ENCODE measurements at regions not wholly inside any gene's neighbourhood (a gene's known extent, or its start where the extent isn't known, plus 50 kb on each side); places are given as distances from the start of the nearest gene placed in this dataset.

DNA sequence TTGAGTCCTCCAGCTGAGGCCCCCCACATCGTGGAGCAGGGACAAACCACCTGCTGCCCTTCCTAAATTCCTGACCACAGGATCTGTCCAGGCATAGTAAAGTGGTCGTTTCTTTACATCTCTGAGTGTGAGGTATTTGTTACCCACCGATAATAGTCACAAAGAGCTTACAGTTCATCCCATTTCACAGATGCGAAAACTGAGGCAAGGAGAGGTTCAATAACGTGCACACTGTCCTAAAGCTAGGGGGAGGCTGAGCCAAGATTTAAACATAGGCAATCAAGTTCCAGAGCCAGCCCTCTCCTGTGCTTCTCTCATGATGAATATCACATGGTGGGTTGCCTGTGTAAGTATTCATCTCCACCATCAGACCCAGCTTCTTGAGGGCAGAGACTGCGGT, 135.4 kb downstream of the CCT6B start:
- H3K4me1 Mint-ChIP-seq, result peaks cover 6% of the 10 kb centered on the region
- peaks cover 14% of the 10 kb centered on the region for H3K27me3 Mint-ChIP-seq (ENCODE audit: low read depth)
- no peak for DNase-seq (ENCODE audit: low spot score in 2 of 2, unreplicated experiment in 2 of 2)
- no peak overlapping the region for H3K4me3 Mint-ChIP-seq
- TF ChIP-seq, protein P1, sequence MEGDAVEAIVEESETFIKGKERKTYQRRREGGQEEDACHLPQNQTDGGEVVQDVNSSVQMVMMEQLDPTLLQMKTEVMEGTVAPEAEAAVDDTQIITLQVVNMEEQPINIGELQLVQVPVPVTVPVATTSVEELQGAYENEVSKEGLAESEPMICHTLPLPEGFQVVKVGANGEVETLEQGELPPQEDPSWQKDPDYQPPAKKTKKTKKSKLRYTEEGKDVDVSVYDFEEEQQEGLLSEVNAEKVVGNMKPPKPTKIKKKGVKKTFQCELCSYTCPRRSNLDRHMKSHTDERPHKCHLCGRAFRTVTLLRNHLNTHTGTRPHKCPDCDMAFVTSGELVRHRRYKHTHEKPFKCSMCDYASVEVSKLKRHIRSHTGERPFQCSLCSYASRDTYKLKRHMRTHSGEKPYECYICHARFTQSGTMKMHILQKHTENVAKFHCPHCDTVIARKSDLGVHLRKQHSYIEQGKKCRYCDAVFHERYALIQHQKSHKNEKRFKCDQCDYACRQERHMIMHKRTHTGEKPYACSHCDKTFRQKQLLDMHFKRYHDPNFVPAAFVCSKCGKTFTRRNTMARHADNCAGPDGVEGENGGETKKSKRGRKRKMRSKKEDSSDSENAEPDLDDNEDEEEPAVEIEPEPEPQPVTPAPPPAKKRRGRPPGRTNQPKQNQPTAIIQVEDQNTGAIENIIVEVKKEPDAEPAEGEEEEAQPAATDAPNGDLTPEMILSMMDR (IDR thresholded peaks at IDR 0.05; ENCODE audit: unreplicated experiment), result no peak
- no peaks in the 10 kb centered on the region for H3K9me3 Mint-ChIP-seq
- no peak overlapping the region for H3K27ac Mint-ChIP-seq
- H3K36me3 Mint-ChIP-seq, result no peaks in the 10 kb centered on the region

- TF ChIP-seq, protein P1 (IDR thresholded peaks at IDR 0.05; ENCODE audit: unreplicated experiment), result no peak
- no peak for DNase-seq (ENCODE audit: low spot score in 2 of 2, unreplicated experiment in 2 of 2)
- Mint-ChIP-seq H3K27me3 (ENCODE audit: low read depth) (peaks cover 16% of the 10 kb centered on the region), H3K4me3 (no peak overlapping the region), H3K4me1 (peaks cover 14% of the 10 kb centered on the region), H3K36me3 (no peaks in the 10 kb centered on the region), H3K27ac (no peak overlapping the region), H3K9me3 (no peaks in the 10 kb centered on the region)
Measured at GRCh38 chr17:34825102-34825501, 136.2 kb downstream of the CCT6B start.

GRCh38 chr17:34823023-34823422, 138.2 kb downstream of the CCT6B start:
- no peak overlapping the region for H3K4me3 Mint-ChIP-seq
- H3K36me3 Mint-ChIP-seq, result no peaks in the 10 kb centered on the region
- H3K4me1 Mint-ChIP-seq, result peaks cover 14% of the 10 kb centered on the region
- TF ChIP-seq, protein P1 (IDR thresholded peaks at IDR 0.05; ENCODE audit: unreplicated experiment), result no peak
- no peak overlapping the region for H3K27ac Mint-ChIP-seq
- DNase-seq (ENCODE audit: low spot score in 2 of 2, unreplicated experiment in 2 of 2), result no peak
- peaks cover 15% of the 10 kb centered on the region for H3K27me3 Mint-ChIP-seq (ENCODE audit: low read depth)
- H3K9me3 Mint-ChIP-seq, result no peaks in the 10 kb centered on the region

DNA sequence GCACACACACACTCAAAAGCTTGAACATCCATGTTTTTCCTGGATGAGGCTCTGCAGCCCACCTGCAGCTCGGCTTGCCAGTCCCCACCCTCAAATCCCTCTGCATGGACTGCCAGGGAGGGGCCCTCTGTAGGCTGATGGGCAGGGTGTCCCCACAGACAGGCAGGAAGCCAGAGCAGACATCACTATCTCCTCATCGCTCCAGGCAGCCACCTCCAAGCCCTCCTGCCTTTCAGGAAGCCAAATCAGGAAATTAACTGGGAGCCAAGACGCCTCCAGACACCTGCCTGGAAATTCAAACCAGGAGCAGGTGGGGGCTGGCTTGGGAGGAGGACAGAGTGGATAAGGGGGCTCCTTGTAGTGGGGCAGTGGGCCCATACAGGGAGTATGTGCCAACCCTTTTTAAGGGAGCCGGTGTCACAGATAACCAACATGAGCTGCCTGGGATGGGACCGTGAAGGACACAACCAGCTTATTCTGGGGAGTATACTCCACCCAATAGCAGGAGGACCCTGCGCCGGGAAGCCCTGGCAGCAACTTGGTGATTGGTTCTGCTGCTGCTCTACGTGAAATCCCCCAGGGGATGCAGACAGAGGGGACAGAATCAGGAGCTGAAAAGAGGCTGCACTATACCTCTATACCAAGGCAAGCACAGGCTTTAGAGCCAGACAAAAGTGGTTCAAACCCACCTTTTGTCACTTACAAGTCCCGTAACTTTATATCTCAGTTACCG, 139.1 kb downstream of the CCT6B start:
- Mint-ChIP-seq H3K4me3 (no peak overlapping the region), H3K36me3 (no peaks in the 10 kb centered on the region), H3K9me3 (no peaks in the 10 kb centered on the region), H3K27me3 (ENCODE audit: low read depth) (peaks cover 13% of the 10 kb centered on the region), H3K27ac (no peak overlapping the region), H3K4me1 (peaks cover 14% of the 10 kb centered on the region)
- TF ChIP-seq, protein P1 (IDR thresholded peaks at IDR 0.05; ENCODE audit: unreplicated experiment), result no peak
- no peak for DNase-seq (ENCODE audit: low spot score in 2 of 2, unreplicated experiment in 2 of 2)

- Mint-ChIP-seq H3K27ac (no peak overlapping the region), H3K27me3 (ENCODE audit: low read depth) (peaks cover 13% of the 10 kb centered on the region), H3K4me3 (no peak overlapping the region), H3K4me1 (peaks cover 18% of the 10 kb centered on the region), H3K9me3 (no peaks in the 10 kb centered on the region), H3K36me3 (no peaks in the 10 kb centered on the region)
- no peak for DNase-seq (ENCODE audit: low spot score in 2 of 2, unreplicated experiment in 2 of 2)
- TF ChIP-seq, protein P1 (IDR thresholded peaks at IDR 0.05; ENCODE audit: unreplicated experiment), result no peak
Measured at GRCh38 chr17:34820922-34821321, 140.3 kb downstream of the CCT6B start.
